Peyer's patch (tissue), 4 donors: ENCODE measurements at regions not wholly inside any gene's neighbourhood (a gene's known extent, or its start where the extent isn't known, plus 50 kb on each side); places are given as distances from the start of the nearest gene placed in this dataset.

Experiments
- DNase-seq, 3 donors: peaks; one replicate each; pipeline ENCODE4 v3.0.0-alpha.2; 2017 to 2019
- H3K27ac ChIP-seq, 4 donors: fragments of 200-600 bp; sonication (generic); one replicate each; pipeline ENCODE4 v1.5.1; 2016 to 2019
- H3K27me3 ChIP-seq, 2 donors: fragments of 200-600 bp; sonication (generic); one replicate each; pipeline ENCODE4 v1.5.1; 2019
- H3K36me3 ChIP-seq, 3 donors: fragments of 200-600 bp; sonication (generic); one replicate each; pipeline ENCODE4 v1.5.1; 2016 to 2019
- H3K4me1 ChIP-seq, 4 donors: fragments of 200-600 bp; sonication (generic); one replicate each; pipeline ENCODE4 v1.5.1; 2016 to 2019
- H3K4me3 ChIP-seq, 4 donors: fragments of 200-600 bp; sonication (generic); 1 replicate in 3 of 4; 2 replicates in 1 of 4; pipeline ENCODE4 v1.5.1; 2016 to 2019; ENCODE audit warnings: mild to moderate bottlenecking in 1 of 4
- H3K9me3 ChIP-seq, 4 donors: fragments of 200-600 bp; sonication (generic); one replicate each; pipeline ENCODE4 v1.5.1; 2016 to 2019; ENCODE audit warnings: mild to moderate bottlenecking in 1 of 4
- CTCF ChIP-seq, 6 experiments: fragments of 450-650 bp in 4 of 6; fragments of 200-600 bp in 2 of 6; sonication (generic) in 1 of 6; IDR thresholded peaks; one replicate each; pipeline ENCODE4 v1.5.1; 2017 to 2019; ENCODE audit warnings: antibody characterized with exemption in 6 of 6, mild to moderate bottlenecking in 3 of 6, moderate library complexity in 1 of 6
- POLR2A ChIP-seq, 2 donors: fragments of 450-650 bp; IDR thresholded peaks; one replicate each; pipeline ENCODE4 v1.5.1; 2017; ENCODE audit warnings: antibody characterized with exemption in 2 of 2, mild to moderate bottlenecking in 2 of 2, moderate library complexity in 2 of 2

DNA sequence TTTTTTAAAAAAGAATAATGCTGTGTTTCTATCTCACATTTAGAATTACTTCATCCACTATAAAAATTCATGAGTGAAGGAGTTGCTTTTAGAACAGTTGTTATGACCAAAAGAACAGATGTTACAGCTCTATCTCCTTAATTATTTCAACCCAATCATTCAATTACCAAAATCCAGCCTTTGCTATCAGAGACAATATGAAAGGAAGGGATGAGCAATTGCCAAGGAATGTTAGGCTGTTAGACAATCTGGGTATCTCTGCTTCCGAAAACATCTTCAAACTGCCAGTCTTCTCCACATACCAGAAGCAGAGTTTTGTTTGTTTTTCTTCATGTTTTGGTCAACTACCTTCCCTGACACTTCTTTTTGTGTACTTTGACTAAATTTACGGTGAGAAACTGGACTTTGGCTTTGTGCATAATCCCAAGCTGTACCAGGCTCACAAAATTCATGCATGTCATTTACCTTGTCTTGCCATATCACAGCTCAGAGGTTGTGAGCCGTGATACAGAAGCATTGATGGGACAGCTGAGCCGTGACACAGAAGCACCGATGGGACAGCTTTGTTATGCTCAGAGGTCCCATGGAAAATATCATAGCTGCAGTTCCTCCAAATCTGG is 405.5 kb downstream of the KIF4B start:
- Histone ChIP-seq H3K4me1 (no peaks in the 10 kb centered on the region), H3K27ac (no peak overlapping the region), H3K9me3 (no peaks in the 10 kb centered on the region), H3K4me3 (no peak overlapping the region), H3K36me3 (no peaks in the 10 kb centered on the region), H3K27me3 (no peaks in the 10 kb centered on the region)
- DNase-seq = no peak
- TF ChIP-seq CTCF (IDR thresholded peaks at IDR 0.05) (no peak), POLR2A (IDR thresholded peaks at IDR 0.05) (no peak)

DNA sequence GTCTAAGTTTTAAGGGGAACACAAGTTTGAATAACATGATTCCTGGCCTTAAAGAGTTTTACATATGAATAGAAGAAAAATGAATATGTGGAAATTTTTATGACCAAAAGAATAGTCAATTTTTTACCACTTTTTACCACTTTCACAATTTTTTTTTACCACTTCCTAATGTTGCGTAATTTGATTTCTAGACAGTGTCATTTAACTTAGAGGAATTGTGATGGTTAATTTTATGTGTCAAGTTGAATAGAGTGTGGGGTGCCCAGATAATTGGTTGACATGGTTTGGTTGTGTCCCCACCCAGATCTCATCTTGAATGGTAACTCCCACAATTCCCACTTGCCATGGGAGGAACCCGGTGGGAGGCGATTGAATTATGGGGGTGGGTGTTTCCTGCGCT is 416.6 kb downstream of the KIF4B start:
- H3K9me3 ChIP-seq = no peaks in the 10 kb centered on the region
- no peaks in the 10 kb centered on the region for H3K36me3 ChIP-seq
- H3K4me3 ChIP-seq = no peak overlapping the region
- no peak overlapping the region for H3K27ac ChIP-seq
- no peak for DNase-seq
- TF ChIP-seq CTCF (IDR thresholded peaks at IDR 0.05) (no peak), POLR2A (IDR thresholded peaks at IDR 0.05) (no peak)
- no peaks in the 10 kb centered on the region for H3K4me1 ChIP-seq
- H3K27me3 ChIP-seq = no peaks in the 10 kb centered on the region

- Histone ChIP-seq H3K4me1 (no peaks in the 10 kb centered on the region), H3K27ac (no peak overlapping the region), H3K36me3 (no peaks in the 10 kb centered on the region), H3K4me3 (no peak overlapping the region), H3K9me3 (no peaks in the 10 kb centered on the region), H3K27me3 (no peaks in the 10 kb centered on the region)
- TF ChIP-seq CTCF (IDR thresholded peaks at IDR 0.05) = no peak
- no peak for TF ChIP-seq POLR2A (IDR thresholded peaks at IDR 0.05)
- no peak for DNase-seq
Observed at GRCh38 chr5:155434267-155434666, 420.7 kb downstream of the KIF4B start.

- H3K4me1 ChIP-seq = no peaks in the 10 kb centered on the region
- TF ChIP-seq CTCF (IDR thresholded peaks at IDR 0.05) (no peak), POLR2A (IDR thresholded peaks at IDR 0.05) (no peak)
Observed at GRCh38 chr5:155434681-155435080, 421.1 kb downstream of the KIF4B start.

DNA sequence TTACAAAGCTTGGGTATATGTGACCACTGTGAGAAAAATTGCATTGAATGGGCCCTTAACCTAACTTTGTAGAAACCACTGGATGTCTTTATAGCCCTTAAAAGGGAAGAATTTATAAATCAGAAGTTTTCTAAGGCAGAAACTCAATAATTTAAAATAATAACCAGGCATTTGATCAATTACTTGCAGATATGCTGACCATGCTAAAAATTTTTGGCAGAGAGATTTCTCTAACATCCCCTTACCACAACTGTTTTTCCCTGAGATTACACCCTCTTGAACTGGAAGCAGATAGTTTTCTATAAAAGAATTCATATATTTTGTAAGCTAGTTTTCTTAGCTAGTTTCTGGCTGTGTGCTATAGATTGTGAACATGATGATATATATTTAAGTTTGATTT is 428.3 kb downstream of the KIF4B start:
- DNase-seq = no peak
- Histone ChIP-seq H3K9me3 (no peaks in the 10 kb centered on the region), H3K4me3 (no peak overlapping the region), H3K36me3 (no peaks in the 10 kb centered on the region), H3K27ac (no peak overlapping the region), H3K4me1 (no peaks in the 10 kb centered on the region), H3K27me3 (no peaks in the 10 kb centered on the region)
- TF ChIP-seq CTCF (IDR thresholded peaks at IDR 0.05) (no peak), POLR2A (IDR thresholded peaks at IDR 0.05) (no peak)

More at GRCh38 chr5:155434681-155435080, 421.1 kb downstream of the KIF4B start:
- no peak for DNase-seq
- H3K9me3 ChIP-seq = no peaks in the 10 kb centered on the region
- no peak overlapping the region for H3K4me3 ChIP-seq
- H3K36me3 ChIP-seq = no peaks in the 10 kb centered on the region
- H3K27me3 ChIP-seq = no peaks in the 10 kb centered on the region
- H3K27ac ChIP-seq = no peak overlapping the region

DNA sequence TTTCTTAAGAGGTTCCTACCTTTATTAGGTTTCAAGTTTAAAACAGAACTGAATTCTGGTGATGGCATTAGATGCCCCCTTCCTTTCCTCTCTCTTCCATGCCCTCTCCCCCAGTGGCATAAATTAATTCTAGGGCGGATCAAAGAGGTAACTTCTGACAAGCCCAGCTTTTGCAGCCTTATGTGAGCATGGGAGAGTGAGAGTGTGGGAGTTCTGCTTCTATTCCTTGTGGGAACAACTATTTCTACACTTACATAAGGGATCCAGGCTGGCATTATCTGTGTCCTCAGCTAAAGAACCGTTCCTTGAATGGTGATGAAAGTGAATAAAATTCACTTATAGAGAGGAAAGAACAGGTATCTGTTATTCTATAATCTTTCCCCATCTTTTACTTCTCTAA is 437.6 kb downstream of the KIF4B start:
- TF ChIP-seq POLR2A (IDR thresholded peaks at IDR 0.05) (no peak), CTCF (IDR thresholded peaks at IDR 0.05) (no peak)
- Histone ChIP-seq H3K27me3 (no peaks in the 10 kb centered on the region), H3K4me1 (no peaks in the 10 kb centered on the region), H3K9me3 (no peaks in the 10 kb centered on the region), H3K27ac (no peak overlapping the region), H3K36me3 (no peaks in the 10 kb centered on the region), H3K4me3 (no peak overlapping the region)
- DNase-seq = no peak
